Colonic mucosa (tissue), 4 donors: ENCODE measurements at regions not wholly inside any gene's neighbourhood (a gene's known extent, or its start where the extent isn't known, plus 50 kb on each side); places are given as distances from the start of the nearest gene placed in this dataset.

ENCODE experiments used
- DNase-seq: peaks from one replicate; pipeline ENCODE4 v3.0.0-alpha.2; 2020
- H3K27ac ChIP-seq: fragments of 200-600 bp; one replicate; pipeline ENCODE4 v1.8.0; 2021
- H3K27me3 ChIP-seq: fragments of 200-600 bp; one replicate; pipeline ENCODE4 v1.8.0; 2021
- H3K36me3 ChIP-seq: fragments of 200-600 bp; one replicate; pipeline ENCODE4 v1.8.0; 2021
- H3K4me1 ChIP-seq: fragments of 200-600 bp; one replicate; pipeline ENCODE4 v1.8.0; 2021; ENCODE audit warnings: mild to moderate bottlenecking
- H3K4me3 ChIP-seq: fragments of 200-600 bp; one replicate; pipeline ENCODE4 v1.8.0; 2021
- H3K9ac ChIP-seq, 2 donors: one replicate each; pipeline ENCODE4 v1.7.0; 2013; ENCODE audit warnings: control low read depth in 2 of 2, low read depth in 2 of 2, low read length in 2 of 2
- H3K9me3 ChIP-seq: fragments of 200-600 bp; one replicate; pipeline ENCODE4 v1.8.0; 2021
- CTCF ChIP-seq: fragments of 200-600 bp; IDR thresholded peaks from one replicate; pipeline ENCODE4 v1.8.0; 2022; ENCODE audit warnings: antibody characterized with exemption, mild to moderate bottlenecking
- intact Hi-C: fragments of 100-400 bp; cut with DNase I; formaldehyde crosslinking; loops from one replicate; pipeline ENCODE4 v1.14.1; 2022
- donor health status: healthy.
- donor health status: DM: no; HTN: no; CAD: no.
- donor health status: DM: no; HTN: no; CAD: no.

GRCh38 chr4:166174717-166175490 is 301.9 kb downstream of the TLL1 start:
- no peak for TF ChIP-seq CTCF
- no peaks in the 10 kb centered on the region for H3K4me1 ChIP-seq
- DNase-seq, result no peak
- intact Hi-C loops, result no loop called here
- no peaks in the 10 kb centered on the region for H3K36me3 ChIP-seq
- H3K27me3 ChIP-seq, result no peaks in the 10 kb centered on the region
- H3K4me3 ChIP-seq, result no peak overlapping the region
- no peak overlapping the region for H3K9ac ChIP-seq
- no peak overlapping the region for H3K27ac ChIP-seq
- no peaks in the 10 kb centered on the region for H3K9me3 ChIP-seq

GRCh38 chr4:166182145-166182544 is 309.1 kb downstream of the TLL1 start:
- TF ChIP-seq CTCF, result no peak
- DNase-seq, result no peak
- intact Hi-C loops, result no loop called here

GRCh38 chr4:166195101-166195500 is 322.1 kb downstream of the TLL1 start:
- TF ChIP-seq CTCF, result no peak

More at GRCh38 chr4:166182145-166182544, 309.1 kb downstream of the TLL1 start:
- H3K36me3 ChIP-seq, result no peaks in the 10 kb centered on the region
- H3K27ac ChIP-seq, result no peak overlapping the region
- H3K4me1 ChIP-seq, result no peaks in the 10 kb centered on the region
- no peak overlapping the region for H3K9ac ChIP-seq
- H3K4me3 ChIP-seq, result no peak overlapping the region
- no peaks in the 10 kb centered on the region for H3K9me3 ChIP-seq
- no peaks in the 10 kb centered on the region for H3K27me3 ChIP-seq

GRCh38 chr4:166197166-166197565 is 324.1 kb downstream of the TLL1 start:
- no peak for DNase-seq
- Histone ChIP-seq H3K4me1 (no peaks in the 10 kb centered on the region), H3K27me3 (no peaks in the 10 kb centered on the region), H3K9me3 (no peaks in the 10 kb centered on the region), H3K9ac (no peak overlapping the region), H3K4me3 (no peak overlapping the region), H3K27ac (no peak overlapping the region), H3K36me3 (no peaks in the 10 kb centered on the region)
- no peak for TF ChIP-seq CTCF
- intact Hi-C loops, result no loop called here

More at GRCh38 chr4:166195101-166195500, 322.1 kb downstream of the TLL1 start:
- Histone ChIP-seq H3K27me3 (no peaks in the 10 kb centered on the region), H3K4me1 (no peaks in the 10 kb centered on the region), H3K4me3 (no peak overlapping the region), H3K36me3 (no peaks in the 10 kb centered on the region), H3K9me3 (no peaks in the 10 kb centered on the region), H3K9ac (no peak overlapping the region), H3K27ac (no peak overlapping the region)
- no peak for DNase-seq
- intact Hi-C loops, result no loop called here

GRCh38 chr4:166198041-166198440 is 325.0 kb downstream of the TLL1 start:
- H3K27ac ChIP-seq, result no peak overlapping the region
- no peak for TF ChIP-seq CTCF

More at GRCh38 chr4:166198041-166198440, 325.0 kb downstream of the TLL1 start:
- Histone ChIP-seq H3K9ac (no peak overlapping the region), H3K27me3 (no peaks in the 10 kb centered on the region), H3K4me3 (no peak overlapping the region), H3K36me3 (no peaks in the 10 kb centered on the region), H3K4me1 (no peaks in the 10 kb centered on the region), H3K9me3 (no peaks in the 10 kb centered on the region)
- intact Hi-C loops, result no loop called here
- DNase-seq, result no peak
